Ishikawa (cell line): ENCODE measurements at regions not wholly inside any gene's neighbourhood (a gene's known extent, or its start where the extent isn't known, plus 50 kb on each side); places are given as distances from the start of the nearest gene placed in this dataset.

Experiments used
- CEBPB ChIP-seq: IDR thresholded peaks from 2 replicates; pipeline ENCODE4 v1.6.1; 2012
- CREB1 ChIP-seq: IDR thresholded peaks from 2 replicates; pipeline ENCODE4 v1.6.1; 2012; ENCODE audit warnings: low read depth
- EGR1 ChIP-seq: IDR thresholded peaks from 2 replicates; pipeline ENCODE4 v1.6.1; 2012
- EP300 ChIP-seq: IDR thresholded peaks from 2 replicates; pipeline ENCODE4 v1.6.1; 2012; ENCODE audit warnings: borderline replicate concordance
- FOXM1 ChIP-seq: IDR thresholded peaks from 2 replicates; pipeline ENCODE4 v1.6.1; 2012; ENCODE audit warnings: low read depth, borderline replicate concordance
- NFIC ChIP-seq: IDR thresholded peaks from 2 replicates; pipeline ENCODE4 v1.6.1; 2012
- RAD21 ChIP-seq: IDR thresholded peaks from 2 replicates; pipeline ENCODE4 v1.6.1; 2012; ENCODE audit warnings: low read depth
- REST ChIP-seq: IDR thresholded peaks from 2 replicates; pipeline ENCODE4 v1.6.1; 2012; ENCODE audit warnings: low read depth, mild to moderate bottlenecking
- TAF1 ChIP-seq: IDR thresholded peaks from 2 replicates; pipeline ENCODE4 v1.6.1; 2012; ENCODE audit warnings: low read depth, mild to moderate bottlenecking
- TCF12 ChIP-seq: IDR thresholded peaks from 2 replicates; pipeline ENCODE4 v1.6.1; 2012; ENCODE audit warnings: low read depth
- TEAD4 ChIP-seq: IDR thresholded peaks from 2 replicates; pipeline ENCODE4 v1.6.1; 2012
- YY1 ChIP-seq: IDR thresholded peaks from 2 replicates; pipeline ENCODE4 v1.6.1; 2012; ENCODE audit warnings: low read depth
- ZBTB7A ChIP-seq: IDR thresholded peaks from 2 replicates; pipeline ENCODE4 v1.6.1; 2012; ENCODE audit warnings: low read depth
- TF ChIP-seq, protein P1 (sequence below): IDR thresholded peaks from 2 replicates; pipeline ENCODE4 v1.6.1; 2012
- TF ChIP-seq, protein P2 (sequence below): IDR thresholded peaks from 2 replicates; pipeline ENCODE4 v1.6.1; 2012

GRCh38 chr6:100182313-100182712 is 188.3 kb upstream of the MCHR2 start:
- TF ChIP-seq, protein P1, sequence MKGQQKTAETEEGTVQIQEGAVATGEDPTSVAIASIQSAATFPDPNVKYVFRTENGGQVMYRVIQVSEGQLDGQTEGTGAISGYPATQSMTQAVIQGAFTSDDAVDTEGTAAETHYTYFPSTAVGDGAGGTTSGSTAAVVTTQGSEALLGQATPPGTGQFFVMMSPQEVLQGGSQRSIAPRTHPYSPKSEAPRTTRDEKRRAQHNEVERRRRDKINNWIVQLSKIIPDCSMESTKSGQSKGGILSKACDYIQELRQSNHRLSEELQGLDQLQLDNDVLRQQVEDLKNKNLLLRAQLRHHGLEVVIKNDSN, result 0 out of 2 replicates have a peak, but pooled peaks have one; percentile 17
- TF ChIP-seq, protein P2, sequence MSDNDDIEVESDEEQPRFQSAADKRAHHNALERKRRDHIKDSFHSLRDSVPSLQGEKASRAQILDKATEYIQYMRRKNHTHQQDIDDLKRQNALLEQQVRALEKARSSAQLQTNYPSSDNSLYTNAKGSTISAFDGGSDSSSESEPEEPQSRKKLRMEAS, result no peak
- no peak for TF ChIP-seq ZBTB7A

GRCh38 chr6:100181309-100181708 is 187.3 kb upstream of the MCHR2 start:
- TF ChIP-seq TEAD4 (no peak), CEBPB (no peak), CREB1 (no peak), RAD21 (no peak), ZBTB7A (no peak), EP300 (no peak), REST (no peak), TCF12 (no peak), EGR1 (no peak), NFIC (no peak), TAF1 (no peak), YY1 (no peak), FOXM1 (no peak)
- TF ChIP-seq, protein P1, result no peak
- TF ChIP-seq, protein P2, result no peak

GRCh38 chr6:100179576-100179975 is 185.6 kb upstream of the MCHR2 start:
- no peak for TF ChIP-seq CREB1
- no peak for TF ChIP-seq TAF1

GRCh38 chr6:100177956-100178355 is 183.9 kb upstream of the MCHR2 start:
- no peak for TF ChIP-seq NFIC
- TF ChIP-seq CEBPB, result no peak
- no peak for TF ChIP-seq TEAD4
- no peak for TF ChIP-seq ZBTB7A
- no peak for TF ChIP-seq REST
- TF ChIP-seq EP300, result no peak
- no peak for TF ChIP-seq CREB1

GRCh38 chr6:100176951-100177710 is 183.1 kb upstream of the MCHR2 start:
- TF ChIP-seq ZBTB7A, result no peak
- TF ChIP-seq, protein P2, result no peak

DNA sequence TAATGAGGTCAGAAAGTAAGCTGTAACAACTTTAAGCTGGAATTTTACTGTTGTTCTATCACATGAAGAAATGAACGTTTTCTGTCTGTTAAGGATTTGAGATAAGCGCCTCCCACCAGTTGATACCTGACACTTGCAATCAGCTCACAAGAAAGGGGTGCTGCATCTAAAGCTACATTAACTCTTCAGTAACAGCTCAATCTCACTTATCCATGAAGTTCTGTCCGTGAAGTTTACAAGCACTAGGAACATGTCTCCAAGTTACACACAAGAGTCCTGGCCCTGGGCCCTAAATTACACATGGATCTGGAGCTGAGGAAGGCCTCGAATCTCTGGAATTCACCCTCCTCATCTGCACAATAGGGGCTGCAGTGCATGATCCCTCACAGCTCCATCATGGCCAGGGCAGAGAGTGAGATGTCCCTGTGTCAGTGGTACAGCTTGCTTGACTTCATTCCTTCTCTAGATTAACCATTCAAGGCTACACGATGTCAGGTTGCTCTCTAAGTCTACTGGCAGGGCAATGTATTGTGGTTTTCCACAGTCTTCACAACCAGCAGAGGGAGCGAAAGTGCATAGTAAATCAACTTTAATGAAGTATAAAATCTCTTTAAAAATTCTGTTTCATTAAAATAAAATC is 182.4 kb upstream of the MCHR2 start:
- TF ChIP-seq EP300 (no peak), RAD21 (peak; percentile 53; the same call in 1 of the 2 replicates)

GRCh38 chr6:100175814-100176310 is 181.8 kb upstream of the MCHR2 start:
- TF ChIP-seq NFIC (peak; percentile 35; the same call in 1 of the 2 replicates), FOXM1 (no peak)
